Endothelial cell (in vitro differentiated cells): ENCODE measurements at regions not wholly inside any gene's neighbourhood (a gene's known extent, or its start where the extent isn't known, plus 50 kb on each side); places are given as distances from the start of the nearest gene placed in this dataset.

Source experiments
- DNase-seq: peaks from one replicate; pipeline ENCODE4 v3.0.0; 2021; ENCODE audit warnings: low spot score
- H3K27ac Mint-ChIP-seq: one replicate; pipeline ENCODE4 v1.8.0; 2021; ENCODE audit warnings: mixed read lengths, inconsistent platforms; ENCODE audit not compliant: unreplicated experiment
- H3K27me3 Mint-ChIP-seq: one replicate; pipeline ENCODE4 v1.8.0; 2021; ENCODE audit warnings: mild to moderate bottlenecking, moderate library complexity, mixed read lengths, inconsistent platforms; ENCODE audit not compliant: unreplicated experiment
- H3K36me3 Mint-ChIP-seq: one replicate; pipeline ENCODE4 v1.8.0; 2021; ENCODE audit warnings: mild to moderate bottlenecking, low read depth, mixed read lengths, inconsistent platforms; ENCODE audit not compliant: unreplicated experiment
- H3K4me1 Mint-ChIP-seq: one replicate; pipeline ENCODE4 v1.8.0; 2021; ENCODE audit warnings: mild to moderate bottlenecking, mixed read lengths, inconsistent platforms; ENCODE audit not compliant: unreplicated experiment
- H3K4me3 Mint-ChIP-seq: one replicate; pipeline ENCODE4 v1.8.0; 2021; ENCODE audit warnings: mild to moderate bottlenecking, mixed read lengths, inconsistent platforms; ENCODE audit not compliant: unreplicated experiment
- H3K9me3 Mint-ChIP-seq: one replicate; pipeline ENCODE4 v1.8.0; 2021; ENCODE audit warnings: mixed read lengths, inconsistent platforms; ENCODE audit not compliant: unreplicated experiment
- TF ChIP-seq, protein P1 (sequence below): fragments of 200-600 bp; sonication (generic); IDR thresholded peaks from one replicate; pipeline ENCODE4 v1.5.0; 2021; ENCODE audit warnings: antibody characterized with exemption; ENCODE audit not compliant: unreplicated experiment

DNA sequence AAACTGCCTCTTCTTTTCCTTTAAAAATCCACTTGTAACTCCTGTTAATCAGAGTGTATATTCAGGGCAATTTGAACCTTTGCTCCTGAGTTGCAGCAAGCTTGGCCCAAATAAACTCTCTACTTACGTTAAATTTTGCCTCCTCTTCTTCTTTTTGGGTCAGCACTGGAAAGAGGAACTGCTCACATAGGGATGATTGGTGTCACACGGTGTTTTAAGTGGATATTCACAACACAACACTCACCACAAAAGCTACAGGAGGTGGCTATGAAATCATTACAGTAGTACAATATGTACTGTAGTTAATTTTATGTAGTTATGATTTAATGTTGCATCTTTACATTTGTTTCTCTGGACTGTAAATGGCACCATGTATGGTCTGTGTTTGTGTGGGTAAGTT is 96.8 kb upstream of the DOCK9 start:
- Mint-ChIP-seq H3K9me3 (no peaks in the 10 kb centered on the region), H3K27me3 (peaks cover 7% of the 10 kb centered on the region), H3K4me3 (peak overlapping the region; percentile 32), H3K4me1 (peaks cover 51% of the 10 kb centered on the region), H3K36me3 (peaks cover 57% of the 10 kb centered on the region), H3K27ac (no peak overlapping the region)
- DNase-seq = no peak
- TF ChIP-seq, protein P1, sequence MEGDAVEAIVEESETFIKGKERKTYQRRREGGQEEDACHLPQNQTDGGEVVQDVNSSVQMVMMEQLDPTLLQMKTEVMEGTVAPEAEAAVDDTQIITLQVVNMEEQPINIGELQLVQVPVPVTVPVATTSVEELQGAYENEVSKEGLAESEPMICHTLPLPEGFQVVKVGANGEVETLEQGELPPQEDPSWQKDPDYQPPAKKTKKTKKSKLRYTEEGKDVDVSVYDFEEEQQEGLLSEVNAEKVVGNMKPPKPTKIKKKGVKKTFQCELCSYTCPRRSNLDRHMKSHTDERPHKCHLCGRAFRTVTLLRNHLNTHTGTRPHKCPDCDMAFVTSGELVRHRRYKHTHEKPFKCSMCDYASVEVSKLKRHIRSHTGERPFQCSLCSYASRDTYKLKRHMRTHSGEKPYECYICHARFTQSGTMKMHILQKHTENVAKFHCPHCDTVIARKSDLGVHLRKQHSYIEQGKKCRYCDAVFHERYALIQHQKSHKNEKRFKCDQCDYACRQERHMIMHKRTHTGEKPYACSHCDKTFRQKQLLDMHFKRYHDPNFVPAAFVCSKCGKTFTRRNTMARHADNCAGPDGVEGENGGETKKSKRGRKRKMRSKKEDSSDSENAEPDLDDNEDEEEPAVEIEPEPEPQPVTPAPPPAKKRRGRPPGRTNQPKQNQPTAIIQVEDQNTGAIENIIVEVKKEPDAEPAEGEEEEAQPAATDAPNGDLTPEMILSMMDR = no peak

DNA sequence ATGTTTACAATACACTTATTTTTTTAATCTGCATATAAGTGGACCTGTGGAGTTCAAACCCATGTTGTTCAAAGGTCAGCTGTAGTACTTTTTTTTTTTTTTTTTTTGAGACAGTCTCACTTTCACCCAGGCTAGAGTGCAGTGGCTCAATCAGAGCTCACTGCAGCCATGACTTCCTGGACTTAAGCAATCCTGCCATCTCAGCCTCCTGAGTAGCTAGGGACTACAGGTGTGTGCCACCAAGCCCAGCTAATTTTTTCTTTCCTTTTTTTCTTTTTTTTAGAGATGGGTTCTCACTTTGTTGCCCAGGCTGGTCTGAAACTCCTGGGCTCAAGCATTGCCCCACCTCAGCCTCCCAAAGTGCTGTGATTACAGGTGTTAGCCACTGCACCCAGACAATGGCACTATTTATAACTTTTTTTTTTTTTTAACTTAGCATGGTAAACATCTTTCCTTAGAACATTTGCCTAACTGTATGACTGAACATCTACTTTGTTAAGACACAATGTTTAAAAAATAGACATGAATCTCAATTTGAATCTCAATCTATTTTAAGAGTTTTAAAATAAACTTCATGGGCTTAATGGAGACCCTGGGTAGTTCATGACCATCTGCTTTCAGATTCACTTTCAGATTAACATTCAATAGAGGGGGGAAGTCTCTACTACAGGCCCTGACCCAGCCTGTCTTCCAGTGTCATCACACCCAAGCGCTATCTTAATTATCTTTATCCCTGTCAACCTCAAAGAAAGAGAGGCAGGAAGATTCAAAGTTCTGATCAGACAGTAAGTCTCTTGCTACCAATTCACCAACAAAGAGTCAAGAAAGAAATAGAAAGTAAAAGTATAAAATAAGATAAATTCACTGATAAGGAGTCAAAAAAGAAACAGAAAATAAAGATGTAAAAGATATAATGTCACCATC is 97.7 kb upstream of the DOCK9 start:
- H3K27me3 Mint-ChIP-seq = peaks cover 7% of the 10 kb centered on the region
- no peak for DNase-seq
- H3K9me3 Mint-ChIP-seq = no peaks in the 10 kb centered on the region
- TF ChIP-seq, protein P1 = no peak
- no peak overlapping the region for H3K4me3 Mint-ChIP-seq
- peaks cover 60% of the 10 kb centered on the region for H3K36me3 Mint-ChIP-seq
- no peak overlapping the region for H3K27ac Mint-ChIP-seq
- peaks cover 55% of the 10 kb centered on the region for H3K4me1 Mint-ChIP-seq

DNA sequence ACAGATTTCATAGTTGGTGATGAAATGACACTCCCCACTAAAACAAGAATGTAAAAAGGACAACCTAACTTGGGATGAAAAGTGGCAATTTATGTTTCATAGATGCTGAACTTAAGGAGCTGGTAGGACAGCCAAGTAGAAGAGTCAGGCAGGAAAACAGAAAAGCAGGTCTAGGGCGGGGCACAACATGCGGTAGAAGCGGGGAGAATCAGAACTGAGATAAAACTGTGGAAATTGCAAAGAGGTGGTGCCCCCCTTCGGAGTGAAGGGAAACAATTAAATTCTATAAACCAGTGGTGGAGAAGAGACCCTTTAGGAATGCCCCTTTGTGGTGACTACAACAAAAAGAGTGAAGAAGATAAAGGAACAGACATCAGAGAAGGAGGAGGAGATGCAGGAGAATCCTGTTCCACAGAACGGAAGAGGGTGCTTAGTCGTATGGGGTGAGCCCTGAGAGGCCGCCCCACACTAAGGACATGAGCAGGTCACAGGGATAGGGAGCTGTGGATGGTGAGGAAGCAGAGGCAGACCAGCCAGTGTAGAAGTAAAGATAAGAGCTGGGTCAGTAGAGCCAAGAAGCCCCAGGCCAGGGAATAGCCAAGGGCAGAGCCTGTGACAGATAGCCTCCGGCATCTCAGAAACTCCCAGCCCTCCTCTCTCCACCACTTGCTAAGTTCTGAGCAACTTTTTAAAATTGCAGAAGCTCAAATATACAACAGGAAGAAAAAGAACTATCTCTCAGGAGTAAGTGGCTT is 100.3 kb upstream of the DOCK9 start:
- peaks cover 59% of the 10 kb centered on the region for H3K4me1 Mint-ChIP-seq
- peak overlapping the region; percentile 63 for H3K4me3 Mint-ChIP-seq

DNA sequence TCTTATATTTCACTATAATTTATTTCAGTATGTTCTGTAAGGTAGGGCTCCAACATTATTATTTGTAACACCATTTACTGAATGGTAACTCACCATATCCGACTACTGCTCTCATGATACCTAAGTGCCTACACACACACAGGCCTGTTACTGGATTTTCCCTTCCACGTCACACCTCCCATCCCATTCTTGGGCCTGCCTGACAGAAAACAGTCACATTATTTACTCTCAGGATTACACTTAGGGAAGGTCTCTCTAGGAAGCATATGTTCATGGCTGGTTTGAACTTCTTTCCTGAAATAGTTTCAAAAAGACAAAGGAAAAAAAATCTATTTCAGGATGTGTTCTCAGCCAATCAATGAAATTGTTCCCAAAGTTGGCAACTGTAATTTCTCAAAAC is 102.3 kb upstream of the DOCK9 start:
- no peak overlapping the region for H3K27ac Mint-ChIP-seq
- H3K36me3 Mint-ChIP-seq = peaks cover 41% of the 10 kb centered on the region
- H3K27me3 Mint-ChIP-seq = peaks cover 9% of the 10 kb centered on the region
- DNase-seq = no peak
- H3K9me3 Mint-ChIP-seq = no peaks in the 10 kb centered on the region
- peaks cover 74% of the 10 kb centered on the region for H3K4me1 Mint-ChIP-seq
- H3K4me3 Mint-ChIP-seq = peak overlapping the region; percentile 17
- TF ChIP-seq, protein P1 = no peak

More for the DNA sequence above, 100.3 kb upstream of the DOCK9 start:
- H3K9me3 Mint-ChIP-seq = no peaks in the 10 kb centered on the region
- no peak overlapping the region for H3K27ac Mint-ChIP-seq
- H3K36me3 Mint-ChIP-seq = peaks cover 47% of the 10 kb centered on the region
- DNase-seq = no peak
- peaks cover 7% of the 10 kb centered on the region for H3K27me3 Mint-ChIP-seq
- TF ChIP-seq, protein P1 = no peak
